ENCODE measurements at regions not wholly inside any gene's neighbourhood (a gene's known extent, or its start where the extent isn't known, plus 50 kb on each side); places are given as distances from the start of the nearest gene placed in this dataset.

DNA sequence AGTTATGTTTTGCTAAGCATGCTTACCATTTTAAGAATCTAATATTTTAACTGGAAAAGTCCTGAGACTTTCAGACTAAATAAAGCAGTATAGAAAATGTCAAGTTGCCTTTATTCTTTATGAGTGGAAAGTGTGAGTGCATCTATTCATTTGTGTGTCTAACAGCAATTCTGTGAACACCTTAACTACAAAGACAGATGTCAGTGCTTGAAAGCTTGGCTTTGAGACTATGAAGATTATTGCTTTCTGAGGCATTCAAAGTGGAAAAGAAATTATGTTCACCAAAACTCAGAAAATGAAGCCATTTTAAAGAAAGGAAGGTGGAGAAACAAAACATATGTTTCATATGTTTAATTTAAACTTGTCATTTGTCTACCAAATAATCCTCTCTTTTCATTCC lies 294.5 kb upstream of the SEMA3C start:
- no peak for TF ChIP-seq EP300 (IDR thresholded peaks at IDR 0.05)
- H3K4me1 ChIP-seq: peaks cover 0 to 22% (median 9%) of the 10 kb centered on the region in 4 donors
- H3K36me3 ChIP-seq: no peaks in the 10 kb centered on the region
- no peaks in the 10 kb centered on the region for H3K27me3 ChIP-seq
- no peak overlapping the region for H3K27ac ChIP-seq
- no peak overlapping the region for H3K4me3 ChIP-seq
- no peaks in the 10 kb centered on the region for H3K9me3 ChIP-seq
- no peak for DNase-seq
- intact Hi-C loops (cut with DNase I): no loop called here

DNA sequence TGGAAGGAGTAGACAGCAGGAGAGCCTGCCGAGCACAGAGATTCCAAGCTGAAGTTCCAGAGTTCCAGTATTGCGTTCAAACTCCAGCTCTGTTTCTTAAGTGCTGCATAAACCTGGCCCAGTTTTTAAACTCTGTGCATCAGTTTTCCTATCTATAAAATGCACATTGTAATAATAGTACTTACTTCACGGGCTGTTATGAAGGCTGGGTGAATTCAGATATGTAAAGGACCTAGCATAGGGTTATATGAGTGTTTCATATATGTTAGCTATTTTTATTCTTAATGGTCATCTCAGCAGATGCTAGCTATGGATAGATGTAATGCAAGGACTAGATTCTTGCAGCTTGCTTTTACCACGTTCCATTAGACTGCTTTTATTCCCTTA lies 293.1 kb upstream of the SEMA3C start:
- intact Hi-C loops (cut with DNase I): no loop called here
- no peaks in the 10 kb centered on the region for H3K36me3 ChIP-seq
- H3K27me3 ChIP-seq: no peaks in the 10 kb centered on the region
- H3K4me1 ChIP-seq: peaks cover 0 to 22% (median 9%) of the 10 kb centered on the region in 4 donors
- no peak for TF ChIP-seq EP300 (IDR thresholded peaks at IDR 0.05)
- no peak for TF ChIP-seq POLR2AphosphoS5 (IDR thresholded peaks at IDR 0.05)
- TF ChIP-seq, protein P1, sequence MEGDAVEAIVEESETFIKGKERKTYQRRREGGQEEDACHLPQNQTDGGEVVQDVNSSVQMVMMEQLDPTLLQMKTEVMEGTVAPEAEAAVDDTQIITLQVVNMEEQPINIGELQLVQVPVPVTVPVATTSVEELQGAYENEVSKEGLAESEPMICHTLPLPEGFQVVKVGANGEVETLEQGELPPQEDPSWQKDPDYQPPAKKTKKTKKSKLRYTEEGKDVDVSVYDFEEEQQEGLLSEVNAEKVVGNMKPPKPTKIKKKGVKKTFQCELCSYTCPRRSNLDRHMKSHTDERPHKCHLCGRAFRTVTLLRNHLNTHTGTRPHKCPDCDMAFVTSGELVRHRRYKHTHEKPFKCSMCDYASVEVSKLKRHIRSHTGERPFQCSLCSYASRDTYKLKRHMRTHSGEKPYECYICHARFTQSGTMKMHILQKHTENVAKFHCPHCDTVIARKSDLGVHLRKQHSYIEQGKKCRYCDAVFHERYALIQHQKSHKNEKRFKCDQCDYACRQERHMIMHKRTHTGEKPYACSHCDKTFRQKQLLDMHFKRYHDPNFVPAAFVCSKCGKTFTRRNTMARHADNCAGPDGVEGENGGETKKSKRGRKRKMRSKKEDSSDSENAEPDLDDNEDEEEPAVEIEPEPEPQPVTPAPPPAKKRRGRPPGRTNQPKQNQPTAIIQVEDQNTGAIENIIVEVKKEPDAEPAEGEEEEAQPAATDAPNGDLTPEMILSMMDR (IDR thresholded peaks at IDR 0.05): no peak
- no peak for TF ChIP-seq POLR2A (IDR thresholded peaks at IDR 0.05)
- peak overlapping the region in 1 of 4 donors; percentile 37 for H3K27ac ChIP-seq
- WGBS, 2 donors: 79 to 86% methylated on average over 4 of the region's 4 CpGs
- H3K4me3 ChIP-seq: no peak overlapping the region
- no peak for DNase-seq
- no peaks in the 10 kb centered on the region for H3K9me3 ChIP-seq

- Histone ChIP-seq H3K9me3 (no peaks in the 10 kb centered on the region), H3K4me3 (no peak overlapping the region), H3K4me1 (peaks cover 0 to 22% (median 9%) of the 10 kb centered on the region in 4 donors), H3K36me3 (no peaks in the 10 kb centered on the region), H3K27ac (peak overlapping the region in 1 of 4 donors; percentile 37), H3K27me3 (no peaks in the 10 kb centered on the region)
- intact Hi-C loops (cut with DNase I): no loop called here
- 71 to 82% methylated on average over 6 of the region's 6 CpGs for WGBS, 2 donors
- TF ChIP-seq POLR2A (IDR thresholded peaks at IDR 0.05) (no peak), POLR2AphosphoS5 (IDR thresholded peaks at IDR 0.05) (no peak), EP300 (IDR thresholded peaks at IDR 0.05) (no peak)
- TF ChIP-seq, protein P1 (IDR thresholded peaks at IDR 0.05): no peak
- DNase-seq: no peak
These were observed 292.5 kb upstream of the SEMA3C start for GRCh38 chr7:81211204-81211933.

GRCh38 chr7:81210137-81211064 lies 291.6 kb upstream of the SEMA3C start:
- Histone ChIP-seq H3K27ac (peak overlapping the region in 1 of 4 donors; percentile 37), H3K4me1 (peaks cover 0 to 22% (median 9%) of the 10 kb centered on the region in 4 donors), H3K36me3 (no peaks in the 10 kb centered on the region), H3K9me3 (no peaks in the 10 kb centered on the region), H3K27me3 (no peaks in the 10 kb centered on the region), H3K4me3 (no peak overlapping the region)
- intact Hi-C loops (cut with DNase I): no loop called here
- TF ChIP-seq, protein P1 (IDR thresholded peaks at IDR 0.05): no peak
- no peak for TF ChIP-seq EP300 (IDR thresholded peaks at IDR 0.05)
- 74 to 86% methylated on average over 2 of the region's 2 CpGs for WGBS, 2 donors
- no peak for DNase-seq

DNA sequence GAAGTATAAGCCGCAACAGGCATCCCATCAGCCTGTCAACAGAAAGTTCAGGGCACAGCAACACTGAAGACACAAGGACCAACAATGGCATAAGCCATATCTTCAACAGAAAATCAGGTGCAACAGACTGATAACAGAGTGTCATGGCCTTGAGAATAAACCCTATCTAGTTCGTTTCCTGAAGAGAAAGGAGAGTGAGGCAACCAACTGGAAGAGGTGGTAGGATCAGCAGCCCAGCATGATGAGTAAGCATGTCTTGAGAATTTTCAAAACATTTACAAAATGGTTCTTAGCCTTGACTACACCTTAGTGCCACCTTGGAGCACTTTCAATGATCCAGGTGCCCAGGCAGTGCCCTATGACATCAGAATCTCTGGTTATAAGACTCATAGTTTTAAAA lies 290.2 kb upstream of the SEMA3C start:
- Histone ChIP-seq H3K27ac (no peak overlapping the region), H3K36me3 (no peaks in the 10 kb centered on the region), H3K9me3 (no peaks in the 10 kb centered on the region), H3K4me3 (no peak overlapping the region), H3K4me1 (peaks cover 0 to 22% (median 9%) of the 10 kb centered on the region in 4 donors), H3K27me3 (no peaks in the 10 kb centered on the region)
- intact Hi-C loops (cut with DNase I): no loop called here
- 88 to 89% methylated on average over 2 of the region's 2 CpGs for WGBS, 2 donors
- TF ChIP-seq, protein P1 (IDR thresholded peaks at IDR 0.05): no peak
- TF ChIP-seq POLR2A (IDR thresholded peaks at IDR 0.05) (no peak), EP300 (IDR thresholded peaks at IDR 0.05) (no peak), POLR2AphosphoS5 (IDR thresholded peaks at IDR 0.05) (no peak)
- no peak for DNase-seq

Measured in sigmoid colon (tissue), 6 donors.